Smooth muscle cell of the brain vasculature (primary cell): ENCODE measurements at regions not wholly inside any gene's neighbourhood (a gene's known extent, or its start where the extent isn't known, plus 50 kb on each side); places are given as distances from the start of the nearest gene placed in this dataset.
"Not testable (repeated sequence)": the region's sequence is repeated elsewhere in the genome, so short reads cannot be mapped to it uniquely, and the experiment has no call there.

Experiments used
- DNase-seq: peaks from one replicate; pipeline ENCODE4 v3.0.0-alpha.2; 2012; ENCODE audit warnings: low read depth, low spot score

DNA sequence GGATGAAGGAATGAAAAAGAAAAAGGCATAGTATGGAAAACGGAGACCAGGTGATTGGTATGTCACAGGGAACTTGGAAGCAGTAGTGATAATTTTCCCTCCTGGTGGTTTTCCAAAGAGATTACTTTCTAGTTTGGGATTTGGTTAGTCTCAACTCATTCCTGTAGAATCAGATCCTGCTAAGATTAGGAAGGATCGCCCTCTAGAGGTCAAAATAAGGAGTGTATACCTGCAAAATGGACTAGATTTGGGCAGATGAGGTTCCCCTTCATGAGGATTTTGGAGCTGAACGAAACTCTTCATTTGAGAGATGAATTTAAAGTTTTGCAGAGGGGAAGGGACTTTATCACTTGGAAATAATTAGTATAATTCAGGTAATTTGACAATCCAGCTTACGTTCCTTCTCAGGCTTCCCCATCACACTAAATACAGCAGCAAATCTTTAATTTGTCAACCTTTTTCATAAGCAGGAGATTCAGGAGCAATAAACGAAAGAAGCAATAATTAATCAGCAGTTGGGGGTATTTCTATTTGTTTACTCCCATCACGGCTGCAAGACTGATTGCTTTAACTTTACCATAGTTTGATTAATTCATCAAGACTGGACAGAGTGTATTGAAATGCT lies 65.2 kb downstream of the CCDC195 start:
- DNase-seq, result peak; percentile 23

DNA sequence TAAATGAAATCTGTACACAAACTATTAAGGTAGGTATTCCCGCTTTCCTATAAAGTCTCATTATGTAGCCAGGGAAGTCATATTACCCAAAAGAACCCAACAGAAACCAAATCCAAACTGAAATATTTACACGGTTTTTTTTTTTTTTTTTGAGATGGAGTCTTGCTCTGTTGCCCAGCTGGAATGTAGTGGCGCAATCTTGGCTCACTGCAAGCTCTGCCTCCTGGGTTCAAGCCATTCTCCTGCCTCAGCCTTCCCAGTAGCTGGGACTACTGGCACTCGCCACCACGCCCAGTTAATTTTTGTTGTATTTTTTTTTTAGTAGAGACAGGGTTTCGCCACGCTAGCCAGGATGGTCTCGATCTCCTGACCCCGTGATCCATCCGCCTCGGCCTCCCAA lies 62.5 kb upstream of the CUL3 start:
- not testable (repeated sequence) for DNase-seq

DNA sequence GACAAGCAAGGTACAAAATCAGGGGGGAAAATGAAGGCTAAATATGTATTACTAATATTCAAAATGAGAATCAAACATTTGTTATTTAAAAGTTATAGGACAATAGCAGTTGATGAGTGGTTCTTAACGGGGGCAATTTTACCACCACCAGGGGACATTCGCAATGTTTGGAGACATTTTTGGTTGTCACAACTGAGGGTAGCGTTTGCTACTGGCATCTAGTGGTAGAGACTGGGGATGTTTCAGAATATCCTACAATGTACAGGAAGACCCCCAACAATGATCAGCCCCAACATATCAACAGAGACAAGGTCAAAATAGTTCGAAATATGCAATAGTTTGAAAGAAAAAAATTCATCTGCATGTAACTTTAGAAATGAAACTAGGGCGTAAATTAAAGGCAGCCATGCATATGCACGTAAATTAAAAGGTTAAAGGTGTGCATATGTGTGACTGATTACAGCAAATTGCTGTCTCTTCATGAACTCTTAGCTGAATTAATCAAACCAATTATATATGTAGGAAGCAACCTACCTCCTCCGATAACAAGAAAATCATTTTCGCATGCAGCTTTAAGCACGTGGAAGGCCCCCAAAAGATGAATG lies 61.2 kb upstream of the CUL3 start:
- DNase-seq, result no peak

DNA sequence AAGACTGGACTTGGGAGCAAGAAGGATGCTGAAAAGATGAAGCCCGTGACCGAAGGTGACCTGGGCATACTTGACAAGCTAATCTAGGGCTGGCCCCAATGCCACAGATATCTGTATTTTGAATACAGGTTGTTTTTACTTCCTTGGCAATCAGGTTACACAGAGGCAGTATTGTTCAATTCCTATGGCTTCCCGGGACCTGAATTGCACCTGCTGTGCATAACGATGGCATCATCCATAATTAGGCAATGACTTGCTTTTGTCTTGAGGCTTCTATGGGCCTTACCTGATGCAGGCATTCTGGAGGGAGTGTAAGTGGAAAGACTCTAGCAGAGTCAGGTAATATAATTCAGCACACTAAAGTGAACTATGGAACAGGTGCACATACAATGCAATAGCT lies 60.6 kb upstream of the CUL3 start:
- DNase-seq, result no peak

DNA sequence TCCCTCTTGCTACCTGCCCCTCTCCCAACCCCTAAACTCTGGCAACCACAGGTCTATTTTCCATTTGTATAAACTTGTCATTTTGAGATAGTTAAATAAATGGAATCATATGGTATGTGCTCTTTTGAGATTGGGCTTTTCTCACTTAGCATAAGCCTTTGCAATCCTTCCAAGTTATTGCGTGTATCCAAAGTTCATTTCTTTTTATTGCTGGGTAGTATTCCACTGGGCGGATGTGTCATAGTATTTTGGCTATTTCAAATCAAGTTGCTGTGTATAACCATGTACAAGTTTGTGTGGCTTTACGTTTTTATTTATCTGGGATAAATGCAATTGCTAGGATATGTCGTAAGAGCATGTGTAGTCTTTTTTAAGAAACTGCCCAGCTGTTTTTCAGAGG lies 55.5 kb upstream of the CUL3 start:
- no peak for DNase-seq

- DNase-seq, result no peak
Measured at GRCh38 chr2:224638301-224638823, 53.2 kb upstream of the CUL3 start.
